ENCODE measurements at regions not wholly inside any gene's neighbourhood (a gene's known extent, or its start where the extent isn't known, plus 50 kb on each side); places are given as distances from the start of the nearest gene placed in this dataset.
"Not testable (repeated sequence)": the region's sequence is repeated elsewhere in the genome, so short reads cannot be mapped to it uniquely, and the experiment has no call there.

- H3K27me3 ChIP-seq (replicated peaks): no peaks in the 10 kb centered on the region
- H3K4me3 ChIP-seq (ENCODE audit: low read depth, low read length): peak overlapping the region; percentile 46
- no peaks in the 10 kb centered on the region for H3K36me3 ChIP-seq (replicated peaks)
- no peak for TF ChIP-seq CTCF (IDR thresholded peaks at IDR 0.05; ENCODE audit: low read depth, low read length, missing control alignments)
- H3K27ac ChIP-seq: no peak overlapping the region
- DNase-seq: peak; percentile 9
- in situ Hi-C loops (cut with HindIII; ENCODE audit: low pct_ligation_motif_present, low sequenced_read_pairs): no loop called here
Observed at GRCh38 chr20:29873946-29874345, 1383.5 kb upstream of the DEFB115 start.

- no peak overlapping the region for H3K27ac ChIP-seq
- H3K27me3 ChIP-seq (replicated peaks): no peaks in the 10 kb centered on the region
- no peak for DNase-seq
Observed at GRCh38 chr20:29874476-29875202, 1382.8 kb upstream of the DEFB115 start.

GRCh38 chr20:29875321-29876083 lies 1382.0 kb upstream of the DEFB115 start:
- H3K36me3 ChIP-seq (replicated peaks); H3K27me3 ChIP-seq (replicated peaks); H3K27ac ChIP-seq; in situ Hi-C loops (cut with HindIII; ENCODE audit: low pct_ligation_motif_present, low sequenced_read_pairs); H3K4me3 ChIP-seq (ENCODE audit: low read depth, low read length); DNase-seq: not testable (repeated sequence)

More at GRCh38 chr20:29874476-29875202, 1382.8 kb upstream of the DEFB115 start:
- Histone ChIP-seq H3K36me3 (replicated peaks) (no peaks in the 10 kb centered on the region), H3K4me3 (ENCODE audit: low read depth, low read length) (no peak overlapping the region)
- in situ Hi-C loops (cut with HindIII; ENCODE audit: low pct_ligation_motif_present, low sequenced_read_pairs): no loop called here
- no peak for TF ChIP-seq CTCF (IDR thresholded peaks at IDR 0.05; ENCODE audit: low read depth, low read length, missing control alignments)

- DNase-seq; H3K27ac ChIP-seq; H3K27me3 ChIP-seq (replicated peaks); in situ Hi-C loops (cut with HindIII; ENCODE audit: low pct_ligation_motif_present, low sequenced_read_pairs); H3K36me3 ChIP-seq (replicated peaks); H3K4me3 ChIP-seq (ENCODE audit: low read depth, low read length): not testable (repeated sequence)
Observed at GRCh38 chr20:29876084-29876910, 1381.2 kb upstream of the DEFB115 start.

GRCh38 chr20:29876911-29877285 lies 1380.6 kb upstream of the DEFB115 start:
- no peak for TF ChIP-seq CTCF (IDR thresholded peaks at IDR 0.05; ENCODE audit: low read depth, low read length, missing control alignments)
- Histone ChIP-seq H3K27ac (no peak overlapping the region), H3K27me3 (replicated peaks) (no peaks in the 10 kb centered on the region), H3K4me3 (ENCODE audit: low read depth, low read length) (no peak overlapping the region), H3K36me3 (replicated peaks) (no peaks in the 10 kb centered on the region)
- no peak for DNase-seq
- in situ Hi-C loops (cut with HindIII; ENCODE audit: low pct_ligation_motif_present, low sequenced_read_pairs): no loop called here

- H3K36me3 ChIP-seq (replicated peaks); H3K27me3 ChIP-seq (replicated peaks); H3K4me3 ChIP-seq (ENCODE audit: low read depth, low read length); in situ Hi-C loops (cut with HindIII; ENCODE audit: low pct_ligation_motif_present, low sequenced_read_pairs); DNase-seq; H3K27ac ChIP-seq: not testable (repeated sequence)
Observed at GRCh38 chr20:29877411-29878280, 1379.8 kb upstream of the DEFB115 start.

Data from brain microvascular endothelial cell (primary cell).